Renal pelvis (tissue), 1 donor: ENCODE measurements at regions not wholly inside any gene's neighbourhood (a gene's known extent, or its start where the extent isn't known, plus 50 kb on each side); places are given as distances from the start of the nearest gene placed in this dataset.

ENCODE experiments used
- DNase-seq: peaks from one replicate; pipeline ENCODE4 v3.0.0-alpha.2; 2013

DNA sequence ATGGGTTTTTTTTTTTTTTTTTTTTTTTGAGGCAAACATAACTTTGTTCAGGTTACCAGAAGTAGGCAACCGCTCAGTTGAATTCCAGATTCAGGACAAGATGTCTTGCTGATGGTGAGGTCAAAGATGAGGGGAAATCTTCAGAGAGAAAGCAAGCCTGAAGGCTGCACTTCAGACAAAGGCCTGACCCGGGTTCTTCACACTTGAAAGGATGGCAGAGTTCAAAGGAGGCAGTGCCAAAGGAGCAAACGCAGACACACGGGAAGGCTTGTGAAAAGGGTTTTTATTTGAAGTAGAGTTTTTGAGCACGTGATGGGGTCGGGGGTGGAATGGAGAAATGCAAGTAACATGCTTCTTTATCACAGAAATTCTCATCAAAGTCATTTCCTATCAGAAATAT, 960.2 kb upstream of the EEF2KMT start:
- no peak for DNase-seq

DNA sequence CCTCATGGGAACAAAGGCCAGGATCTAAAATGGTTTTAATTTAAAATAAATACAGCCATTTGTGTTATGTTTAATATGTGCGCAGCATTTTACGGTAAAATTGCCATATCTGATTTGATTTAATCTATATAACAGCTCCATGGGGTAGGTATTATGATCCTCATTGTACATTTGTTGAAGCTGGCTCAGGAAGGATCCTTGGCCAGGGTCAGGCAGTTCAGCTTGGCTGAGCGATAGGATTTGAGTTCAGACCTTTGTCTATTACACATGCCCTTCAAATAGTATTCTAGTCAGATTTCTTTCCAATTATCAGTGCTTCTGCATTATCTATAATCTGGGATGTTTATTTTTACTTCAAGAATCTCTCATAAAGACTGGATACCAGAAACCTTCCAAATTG, 950.4 kb upstream of the EEF2KMT start:
- no peak for DNase-seq

DNA sequence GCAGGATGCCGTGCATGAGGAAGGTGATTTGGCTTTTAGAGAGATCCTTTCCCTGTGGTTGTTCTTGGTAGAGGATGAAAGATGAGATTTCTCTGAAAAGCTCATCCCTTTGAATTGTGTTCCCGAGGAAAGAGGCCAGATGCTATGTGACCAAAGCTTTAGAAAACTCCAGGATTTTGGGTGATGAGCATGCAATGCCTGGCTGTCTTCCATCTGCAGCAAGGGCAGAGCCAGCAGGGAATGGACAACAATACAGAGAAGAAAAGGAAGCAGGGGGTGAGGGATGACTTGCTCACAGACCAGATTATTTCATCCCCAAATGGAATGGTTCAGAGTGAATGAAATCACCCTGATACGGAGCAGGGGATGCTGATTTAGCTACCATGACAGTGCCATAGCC, 949.7 kb upstream of the EEF2KMT start:
- no peak for DNase-seq

DNA sequence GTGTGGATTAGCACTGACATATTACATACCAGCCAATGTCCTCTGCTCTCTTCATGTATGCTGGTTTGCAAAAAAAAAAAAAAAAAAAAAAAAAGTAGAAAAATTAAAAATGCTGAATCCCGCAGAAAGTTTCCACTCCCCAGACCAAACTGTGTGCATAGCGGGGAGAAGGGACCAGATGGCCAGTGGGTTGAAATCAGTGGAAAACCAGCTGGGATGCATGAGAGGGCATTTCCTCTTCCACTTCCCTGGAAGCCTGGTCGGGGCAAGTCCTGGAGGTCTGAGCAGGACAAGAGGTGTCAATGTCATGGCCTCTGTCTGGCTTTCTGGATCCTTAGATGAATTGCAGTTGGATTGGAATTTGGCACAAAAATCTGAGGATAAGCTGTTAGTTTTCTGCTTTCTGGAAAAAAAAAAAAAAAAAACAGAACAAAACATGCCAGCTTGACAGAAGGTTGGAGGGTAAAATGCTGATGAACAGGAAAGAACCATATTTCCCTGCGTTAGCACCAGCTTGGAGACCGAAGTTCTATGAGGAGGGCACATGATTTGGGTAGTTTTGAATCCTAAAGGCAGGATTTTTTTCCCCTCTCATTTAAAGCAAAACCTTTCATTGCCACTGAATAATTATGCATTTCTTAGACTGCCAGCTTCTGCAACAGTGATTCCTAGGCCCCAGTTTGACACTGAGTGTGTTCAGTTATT, 941.5 kb upstream of the EEF2KMT start:
- no peak for DNase-seq

DNA sequence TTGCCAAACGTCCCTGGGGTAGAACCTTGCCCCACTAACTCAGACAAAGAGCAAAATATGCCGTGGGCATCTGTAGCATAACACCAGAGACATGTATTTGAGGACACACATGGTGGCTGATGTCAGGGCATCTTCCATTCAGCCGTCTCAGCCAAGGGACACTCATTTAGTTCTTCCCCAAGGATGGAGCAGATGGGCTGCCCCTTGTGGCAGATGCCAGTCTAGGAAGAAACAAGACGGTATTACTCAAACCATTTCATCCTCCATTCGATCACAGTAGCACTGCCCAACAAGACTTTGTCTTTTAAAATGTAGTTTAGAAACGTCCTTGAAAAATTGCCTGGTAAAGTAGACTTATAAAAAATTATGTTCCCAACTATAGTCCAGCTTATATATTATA, 937.6 kb upstream of the EEF2KMT start:
- DNase-seq = no peak

DNA sequence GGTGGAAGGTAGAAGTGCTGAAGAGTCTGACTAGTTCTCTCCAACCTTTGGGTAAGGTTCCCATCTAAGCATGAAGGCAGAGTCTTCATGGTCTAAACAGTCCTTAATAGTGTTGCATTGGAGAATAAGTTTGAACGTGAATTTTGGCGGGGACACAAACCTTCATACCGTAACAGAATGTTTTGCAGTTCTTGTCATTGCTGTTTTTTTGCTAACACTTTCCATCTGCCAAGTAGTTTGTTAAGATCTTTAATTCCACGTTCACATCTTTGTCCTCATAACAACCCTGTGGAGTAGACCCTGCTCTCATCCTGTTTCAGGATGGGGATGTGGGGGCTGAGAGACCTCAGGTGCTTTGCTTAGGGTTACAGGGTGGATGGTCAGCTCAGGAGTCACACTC, 936.9 kb upstream of the EEF2KMT start:
- no peak for DNase-seq

DNA sequence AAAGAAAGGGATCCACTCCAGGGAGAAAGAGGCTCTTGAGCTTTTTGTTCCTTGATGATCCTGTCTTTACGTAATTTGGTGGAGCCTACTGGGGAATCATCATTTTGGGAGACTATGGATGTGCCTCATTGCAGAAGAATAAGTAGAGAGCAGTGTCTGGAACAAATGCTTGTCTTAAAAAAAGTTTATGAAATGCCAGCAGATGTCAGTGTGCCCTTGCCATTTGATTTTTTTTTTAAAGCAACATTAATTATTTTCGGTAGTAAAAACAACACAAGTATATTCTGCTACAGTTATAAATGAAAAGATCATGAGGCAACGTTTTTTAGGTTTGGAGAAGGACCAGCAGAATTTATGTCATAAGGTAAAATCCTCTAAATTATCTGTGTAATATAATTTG, 934.8 kb upstream of the EEF2KMT start:
- no peak for DNase-seq

DNA sequence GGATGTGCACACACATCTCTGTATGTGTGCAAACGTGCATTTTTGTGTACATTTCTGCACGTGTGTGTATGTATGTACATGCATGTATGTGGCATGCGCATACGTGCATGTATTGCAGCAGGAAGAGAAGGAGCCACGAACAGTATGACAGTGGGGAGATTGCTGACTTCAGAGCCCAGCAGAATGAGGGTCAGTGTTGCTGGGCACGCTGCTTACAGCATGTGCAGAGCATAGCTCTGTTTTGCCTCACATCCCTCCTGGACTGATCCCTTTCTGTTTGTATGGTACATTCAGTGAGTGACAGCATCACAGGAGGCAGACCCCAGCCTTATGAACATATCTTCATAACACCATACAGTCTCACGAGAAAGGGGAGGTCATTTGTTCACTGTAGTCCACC, 934.0 kb upstream of the EEF2KMT start:
- DNase-seq = no peak

DNA sequence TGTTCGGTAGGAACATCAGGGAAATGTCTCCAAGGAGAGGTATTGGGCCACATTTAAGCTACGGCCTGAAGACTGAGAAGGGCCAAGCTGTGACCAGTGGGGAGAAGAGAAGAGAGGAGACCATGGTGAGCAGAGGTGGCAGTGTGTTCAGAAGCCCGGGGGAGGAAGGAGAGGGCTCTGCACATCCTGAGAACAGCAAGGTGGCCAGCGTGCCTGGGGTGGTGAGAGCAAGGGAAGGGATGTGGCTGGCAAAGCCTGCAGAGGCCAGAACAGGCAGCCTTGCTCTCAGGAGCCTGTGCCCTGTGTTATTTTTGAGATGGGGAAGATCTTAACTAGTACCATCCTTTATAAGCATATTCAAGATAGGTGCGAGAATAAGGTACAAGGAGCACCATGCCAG, 933.5 kb upstream of the EEF2KMT start:
- DNase-seq = no peak

DNA sequence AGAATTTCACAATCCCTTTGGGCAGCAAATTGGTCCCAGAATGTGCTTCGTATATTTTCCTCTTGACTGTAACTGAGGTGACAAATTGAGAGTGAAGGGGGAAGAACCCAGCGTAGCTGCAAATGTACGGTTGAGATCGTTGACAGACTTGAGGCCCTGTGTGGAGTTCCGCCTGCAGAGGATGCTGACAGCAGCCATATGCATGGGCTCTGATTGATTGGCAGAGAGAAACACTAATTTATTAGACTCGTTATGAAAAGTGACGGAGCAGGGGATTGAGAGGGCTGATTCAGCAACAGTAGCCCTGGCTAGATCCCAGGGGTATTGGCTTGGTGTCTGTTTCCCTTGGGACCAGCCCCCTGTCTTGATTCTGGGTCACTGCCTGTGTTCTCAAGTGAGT, 930.1 kb upstream of the EEF2KMT start:
- DNase-seq = no peak

DNA sequence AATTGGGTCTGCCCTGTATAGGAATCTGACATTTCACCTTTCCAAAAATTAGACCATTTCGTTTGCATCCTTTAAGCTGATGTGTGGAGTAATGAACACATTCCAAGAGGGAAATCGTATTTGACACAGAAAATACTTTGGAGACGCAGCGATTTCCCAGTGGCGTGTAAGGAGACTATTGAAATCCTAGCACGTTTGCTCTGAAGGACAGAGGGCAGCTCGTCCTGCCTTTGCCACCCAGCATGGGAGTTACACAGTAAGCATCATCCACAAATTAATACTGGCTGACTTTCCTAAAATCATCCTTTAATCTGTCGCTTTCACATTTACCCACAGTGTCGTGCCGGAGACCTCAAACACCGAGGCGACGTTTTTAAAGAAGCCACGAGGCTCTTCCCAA, 925.9 kb upstream of the EEF2KMT start:
- DNase-seq = no peak

DNA sequence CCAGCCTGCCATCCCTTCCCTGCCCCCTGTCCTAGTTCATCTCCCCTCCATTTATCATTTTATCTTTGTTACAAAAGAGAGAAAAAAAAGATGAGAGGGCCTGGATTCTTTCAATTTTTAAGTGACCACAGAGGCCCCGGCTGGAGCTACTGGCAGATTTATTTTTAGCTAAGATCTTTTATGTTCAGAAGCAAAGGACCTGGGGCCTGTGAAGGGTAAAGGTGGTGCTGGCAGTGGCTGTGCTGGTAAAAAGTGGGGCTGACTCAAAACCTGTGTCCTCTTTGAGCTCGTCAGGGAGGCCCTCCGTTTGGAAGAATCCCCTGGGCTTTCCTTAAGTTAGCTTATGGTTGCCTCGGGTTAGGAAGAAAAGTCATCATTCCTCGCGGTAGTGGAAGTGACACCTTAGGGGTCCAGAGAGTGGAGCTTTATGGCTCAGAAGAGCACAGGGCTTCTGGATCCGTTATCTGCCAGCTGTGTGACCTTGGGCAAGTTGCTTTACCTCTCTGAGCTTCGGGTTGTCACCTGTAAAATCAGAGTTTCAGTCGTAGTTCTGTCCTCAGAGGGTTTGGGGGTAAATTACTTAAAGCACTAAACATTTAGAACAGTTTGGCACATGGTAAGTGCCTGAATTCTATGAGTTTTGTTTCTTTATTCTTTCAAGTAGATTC, 923.8 kb upstream of the EEF2KMT start:
- DNase-seq = no peak

DNA sequence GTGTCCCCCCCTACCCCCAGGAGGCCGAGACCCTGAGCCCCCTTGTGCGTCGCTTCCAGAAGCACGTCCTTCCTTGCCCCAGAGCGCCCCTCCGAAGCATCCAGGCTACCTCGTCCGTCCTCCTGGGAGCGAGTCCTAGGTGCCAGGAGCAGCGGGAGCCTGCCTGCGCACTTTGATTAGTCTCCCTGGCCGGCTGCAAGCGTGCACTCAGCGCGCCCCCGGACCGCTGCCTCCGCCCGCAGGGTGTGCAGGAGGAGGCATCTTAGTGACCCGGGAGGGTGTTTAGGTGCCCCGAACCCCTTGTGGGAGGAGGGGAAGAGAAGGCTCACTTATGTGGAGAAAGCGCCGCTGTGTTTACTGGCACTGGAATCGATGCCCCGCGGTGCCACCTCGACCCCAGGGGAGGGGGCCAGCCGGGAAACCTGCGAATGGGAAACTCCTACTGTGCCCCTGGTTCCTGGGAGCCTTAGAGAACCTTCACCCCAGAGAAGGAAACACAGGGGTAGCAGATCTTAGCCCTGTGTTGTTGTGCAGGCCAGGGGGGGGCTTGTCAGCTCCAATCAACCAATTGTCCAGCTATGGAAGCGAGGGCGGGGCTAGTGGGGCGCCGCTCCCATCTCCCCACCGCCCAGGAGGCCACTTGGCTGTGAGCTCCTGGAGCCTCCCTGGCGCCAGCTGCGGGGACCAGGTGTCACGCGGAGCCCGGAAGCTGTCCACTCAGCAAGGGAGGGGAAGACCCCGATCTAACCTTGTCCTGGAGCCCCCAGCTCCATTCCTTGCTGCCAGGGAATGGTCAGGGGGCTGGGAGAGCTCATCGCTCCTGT, 922.8 kb upstream of the EEF2KMT start:
- DNase-seq = no peak

DNA sequence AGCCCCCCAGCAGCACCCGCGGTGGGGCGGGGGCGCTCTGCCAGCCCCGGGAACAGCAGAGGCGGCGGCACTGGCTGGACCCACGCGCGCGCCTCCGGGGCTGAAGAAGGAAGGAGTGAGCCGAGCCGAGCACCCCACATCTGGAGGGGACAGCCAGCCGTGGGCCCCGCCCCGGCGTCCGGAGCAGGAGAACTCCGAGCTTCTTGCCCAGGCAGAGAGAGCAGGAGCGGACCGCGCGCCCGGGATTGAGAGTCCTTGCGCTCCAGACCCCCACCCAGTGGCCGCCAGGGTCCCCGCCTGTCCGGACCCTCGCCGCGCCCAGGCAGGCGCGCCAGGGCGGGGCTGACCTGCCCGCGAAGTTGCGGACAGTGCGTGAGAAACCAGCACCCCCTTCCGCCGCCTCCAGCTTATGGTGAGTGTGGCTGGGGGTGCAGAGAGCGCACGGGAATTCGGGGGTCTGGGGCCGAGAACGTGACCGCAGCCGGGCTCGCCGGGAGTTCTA, 921.9 kb upstream of the EEF2KMT start:
- DNase-seq = no peak

DNA sequence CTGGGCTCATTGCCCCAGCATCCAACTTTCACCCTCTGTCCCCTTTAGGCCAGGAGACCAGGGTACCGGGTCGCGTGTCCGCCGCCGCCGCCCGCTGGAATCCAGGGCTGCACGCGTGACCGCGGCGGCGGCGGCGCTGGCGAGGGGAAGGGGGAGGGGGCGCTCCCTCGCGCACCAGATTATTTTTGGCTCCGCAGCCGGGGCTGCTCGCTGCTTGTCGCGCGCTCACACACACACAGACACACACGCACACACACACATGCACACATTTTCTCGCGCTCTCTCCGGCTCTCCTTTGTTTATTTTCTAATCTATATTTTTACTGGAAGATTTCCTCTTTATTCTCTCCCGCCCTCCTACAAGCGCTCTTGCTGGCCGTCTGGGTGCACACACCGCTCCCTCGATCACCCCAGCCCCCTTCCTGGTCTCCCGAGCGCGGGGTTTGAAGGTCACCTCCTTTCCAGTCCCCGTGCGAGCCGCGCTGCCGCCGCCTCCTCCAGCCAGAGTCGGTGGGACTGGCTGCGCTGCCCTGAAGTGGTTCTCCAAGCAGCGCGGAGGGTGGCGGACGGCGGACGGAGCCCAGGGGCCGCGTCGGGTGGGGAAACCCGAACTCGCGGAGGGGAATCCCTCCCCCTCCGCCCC, 921.4 kb upstream of the EEF2KMT start:
- DNase-seq = peak; percentile 14

DNA sequence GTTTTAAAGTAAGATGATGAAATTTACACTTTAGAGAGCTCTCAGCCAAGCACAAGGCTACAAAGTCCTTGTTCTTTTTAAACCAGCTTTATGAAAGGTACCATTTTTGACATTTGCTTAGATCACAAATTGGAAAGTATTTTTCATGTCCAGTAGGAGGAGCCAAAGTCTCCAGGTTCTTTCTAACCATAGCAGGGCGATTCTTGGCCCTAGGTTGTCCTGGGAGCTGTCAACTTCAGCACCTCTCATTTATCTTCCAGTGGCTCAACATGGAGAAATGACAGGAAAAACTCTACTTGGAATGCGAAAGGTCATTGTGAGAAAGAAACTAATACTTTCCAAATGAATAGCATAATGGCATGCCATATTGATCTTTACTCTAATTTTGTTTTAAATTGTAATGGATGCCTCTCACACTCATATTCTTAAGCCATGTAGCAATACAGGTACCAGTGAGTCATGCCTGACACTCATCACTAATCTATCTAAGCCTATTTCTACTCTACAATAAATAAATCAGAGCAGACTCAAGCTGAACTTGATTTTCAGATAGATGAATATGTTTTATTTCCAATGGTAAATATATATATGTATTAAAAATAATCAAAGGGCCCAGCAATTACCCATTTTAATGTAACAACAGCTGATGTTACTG, 919.1 kb upstream of the EEF2KMT start:
- DNase-seq = peak; percentile 48

DNA sequence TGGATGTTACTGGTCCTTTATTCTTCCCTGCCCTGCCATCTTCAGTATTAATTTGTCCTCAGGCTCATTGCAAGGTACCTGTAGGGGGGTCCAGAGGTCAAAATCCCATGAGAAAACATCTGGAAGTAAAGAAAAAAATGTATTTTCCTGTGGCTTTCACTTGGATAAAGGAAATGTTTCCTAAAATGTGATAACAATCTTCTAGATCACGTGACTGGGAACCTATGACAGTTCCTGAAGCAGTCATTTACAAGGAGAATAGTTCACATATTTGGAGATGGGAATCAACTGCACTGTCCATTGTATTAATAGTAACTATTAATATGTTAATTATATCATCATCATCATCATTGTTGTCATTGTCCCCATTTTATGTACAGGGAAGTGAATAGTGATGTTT, 915.1 kb upstream of the EEF2KMT start:
- no peak for DNase-seq

DNA sequence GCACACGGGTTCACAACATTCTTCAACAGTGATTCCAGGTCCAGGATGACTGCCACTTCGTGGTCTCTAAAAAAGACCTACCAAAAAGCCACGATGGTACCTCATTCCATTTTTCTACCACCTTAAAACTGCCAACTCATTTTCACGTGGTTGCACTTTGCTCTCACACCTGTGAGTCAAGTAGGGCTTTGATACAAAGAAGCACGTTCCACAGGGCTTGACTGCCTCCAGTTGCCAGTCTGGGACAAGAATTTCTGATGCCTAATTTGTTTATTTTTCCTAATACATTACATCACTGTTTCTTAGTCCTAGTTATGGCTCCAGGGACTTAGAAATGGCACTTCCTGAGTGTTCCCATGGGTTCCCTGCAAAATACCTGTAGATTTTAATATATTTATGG, 911.6 kb upstream of the EEF2KMT start:
- DNase-seq = no peak

DNA sequence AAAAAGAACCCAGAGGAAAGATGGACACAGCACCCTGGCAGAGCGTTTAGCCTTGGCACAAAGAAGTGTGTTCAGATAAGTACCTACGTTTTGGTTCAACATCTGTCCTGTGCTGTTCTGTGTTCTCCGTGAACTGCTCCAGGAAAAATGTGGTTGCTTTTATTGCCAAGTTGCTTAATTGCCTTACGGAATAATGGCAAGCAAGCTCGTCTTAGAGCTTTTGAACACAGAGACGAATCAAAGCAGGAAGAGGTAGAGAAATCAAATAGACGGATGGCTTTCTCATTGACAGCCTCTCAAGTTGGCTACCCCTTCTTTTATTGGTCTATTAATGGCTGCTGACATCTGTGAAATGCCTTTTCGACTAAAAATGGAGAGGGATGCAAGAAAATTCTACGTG, 911.1 kb upstream of the EEF2KMT start:
- no peak for DNase-seq

DNA sequence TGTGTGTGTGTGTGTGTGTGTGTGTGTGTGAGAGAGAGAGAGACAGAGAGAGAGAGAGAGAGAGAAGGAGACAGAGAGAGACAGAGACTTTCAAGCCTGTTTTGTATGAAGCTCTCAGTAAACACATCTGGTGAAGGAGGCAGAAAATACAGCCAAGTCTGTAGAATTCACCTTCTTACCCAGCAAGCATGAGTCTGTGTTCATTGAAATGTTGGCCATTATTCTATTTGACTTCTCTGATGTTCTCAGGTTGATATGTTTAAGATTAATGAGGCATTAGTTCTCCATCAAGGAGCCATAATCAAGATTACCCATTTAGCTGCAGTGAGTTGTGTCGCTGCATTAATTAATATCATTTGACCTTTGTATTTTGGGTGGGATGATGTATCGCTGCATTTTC, 895.8 kb upstream of the EEF2KMT start:
- DNase-seq = no peak

DNA sequence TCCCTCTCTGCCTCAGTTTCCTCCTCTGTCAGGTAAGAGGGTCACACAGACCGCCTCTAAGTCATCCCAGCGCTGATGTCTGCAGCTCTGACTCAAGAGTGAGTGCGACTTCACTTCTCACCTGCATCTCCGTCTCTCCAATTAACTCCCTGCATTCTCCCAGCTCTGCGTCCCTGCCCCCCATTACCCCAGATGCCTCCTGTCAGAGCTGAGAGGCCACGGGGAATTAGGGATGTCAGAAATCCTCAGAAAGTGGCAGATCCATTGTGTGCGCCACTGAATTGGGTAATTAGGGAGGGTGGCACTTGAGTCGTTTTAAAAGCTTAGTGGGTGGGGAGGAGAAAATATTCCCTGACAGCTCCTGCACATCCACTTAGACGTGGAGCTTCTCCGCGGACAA, 885.4 kb upstream of the EEF2KMT start:
- DNase-seq = no peak
